ENCODE measurements at regions not wholly inside any gene's neighbourhood (a gene's known extent, or its start where the extent isn't known, plus 50 kb on each side); places are given as distances from the start of the nearest gene placed in this dataset.

DNA sequence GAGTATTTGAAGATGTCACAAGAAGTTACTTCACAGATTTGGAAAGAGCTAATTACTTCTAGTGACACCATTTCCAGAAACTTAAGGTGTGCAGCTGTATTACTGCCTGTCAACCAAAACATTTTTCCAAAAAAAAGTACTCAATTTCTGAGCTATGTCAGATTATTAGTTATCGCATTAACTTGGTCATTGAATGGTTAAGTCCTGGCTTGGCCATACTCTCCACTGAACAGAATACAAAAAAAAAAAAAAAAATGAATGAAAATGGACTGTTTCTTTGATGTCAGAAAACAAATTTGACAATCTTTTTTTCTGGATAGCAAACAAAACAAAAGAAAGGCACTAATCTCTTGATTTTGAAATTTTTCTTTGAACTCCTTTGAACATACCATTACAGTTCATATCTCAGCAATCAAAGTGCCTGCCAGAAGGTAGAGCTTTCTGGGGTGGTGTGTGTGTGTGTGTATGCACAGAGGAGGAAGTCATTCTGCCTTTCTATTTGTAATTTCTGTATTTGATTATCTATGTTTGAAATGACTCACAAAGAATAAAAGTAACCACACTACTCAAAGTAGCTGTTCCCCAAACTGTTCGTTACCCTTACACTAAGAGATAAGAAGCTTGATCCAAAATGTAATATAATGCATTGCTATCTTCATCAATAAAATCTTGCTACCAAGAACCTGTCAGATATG is 210.8 kb upstream of the FUT9 start (continued):
- TF ChIP-seq, protein P1, sequence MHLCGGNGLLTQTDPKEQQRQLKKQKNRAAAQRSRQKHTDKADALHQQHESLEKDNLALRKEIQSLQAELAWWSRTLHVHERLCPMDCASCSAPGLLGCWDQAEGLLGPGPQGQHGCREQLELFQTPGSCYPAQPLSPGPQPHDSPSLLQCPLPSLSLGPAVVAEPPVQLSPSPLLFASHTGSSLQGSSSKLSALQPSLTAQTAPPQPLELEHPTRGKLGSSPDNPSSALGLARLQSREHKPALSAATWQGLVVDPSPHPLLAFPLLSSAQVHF (CRISPR knock-in tag; IDR thresholded peaks at IDR 0.05): no peak
- TF ChIP-seq EP300 (IDR thresholded peaks at IDR 0.05; ENCODE audit: low read depth in 2 of 2, low read length in 2 of 2) (peak; percentile 94 to 99; a peak in 3 of 4 replicates), EP300 (CRISPR knock-in tag; IDR thresholded peaks at IDR 0.05; ENCODE audit: borderline replicate concordance) (peak; percentile 94), BCL6 (CRISPR knock-in tag; IDR thresholded peaks at IDR 0.05) (peak; percentile 74), ZNF720 (CRISPR knock-in tag; IDR thresholded peaks at IDR 0.05) (no peak), TARDBP (CRISPR knock-in tag; IDR thresholded peaks at IDR 0.05) (peak; percentile 75), ZNF136 (CRISPR knock-in tag; IDR thresholded peaks at IDR 0.05; ENCODE audit: low read depth) (no peak), ZNF180 (CRISPR knock-in tag; IDR thresholded peaks at IDR 0.05; ENCODE audit: borderline replicate concordance, low read depth) (no peak), SOX6 (IDR thresholded peaks at IDR 0.05) (no peak), SOX6 (CRISPR knock-in tag; IDR thresholded peaks at IDR 0.05) (peak; percentile 98), ZZZ3 (CRISPR knock-in tag; IDR thresholded peaks at IDR 0.05; ENCODE audit: borderline replicate concordance) (no peak), ELF3 (CRISPR knock-in tag; IDR thresholded peaks at IDR 0.05) (peak; percentile 89), ZFP62 (CRISPR knock-in tag; IDR thresholded peaks at IDR 0.05) (no peak), TEAD2 (CRISPR knock-in tag; IDR thresholded peaks at IDR 0.05) (no peak), NR2F6 (IDR thresholded peaks at IDR 0.05) (peak; percentile 77), NR2F6 (CRISPR knock-in tag; IDR thresholded peaks at IDR 0.05) (peak; percentile 68), GABPA (IDR thresholded peaks at IDR 0.05; ENCODE audit: low read depth, low read length) (no peak), GABPA (CRISPR knock-in tag; IDR thresholded peaks at IDR 0.05; ENCODE audit: low read depth) (0 out of 2 replicates have a peak, but pooled peaks have one; percentile 24), NCOR1 (IDR thresholded peaks at IDR 0.05; ENCODE audit: borderline replicate concordance, low read length) (peak; percentile 93), PHB2 (IDR thresholded peaks at IDR 0.05; ENCODE audit: partially characterized antibody) (no peak), ESRRA (CRISPR knock-in tag; IDR thresholded peaks at IDR 0.05; ENCODE audit: low read depth) (no peak), POLR2A (IDR thresholded peaks at IDR 0.05; ENCODE audit: insufficient read depth in 1 of 2, low read depth in 2 of 2, low read length in 2 of 2) (no peak), ZNF747 (CRISPR knock-in tag; IDR thresholded peaks at IDR 0.05; ENCODE audit: borderline replicate concordance) (no peak), KDM4B (CRISPR knock-in tag; IDR thresholded peaks at IDR 0.05) (no peak), HES4 (CRISPR knock-in tag; IDR thresholded peaks at IDR 0.05; ENCODE audit: borderline replicate concordance) (no peak), TBL1XR1 (IDR thresholded peaks at IDR 0.05; ENCODE audit: borderline replicate concordance, low read length, partially characterized antibody) (peak; percentile 73), ZNF484 (CRISPR knock-in tag; IDR thresholded peaks at IDR 0.05; ENCODE audit: borderline replicate concordance, low read depth) (no peak)
- TF ChIP-seq, protein P2, sequence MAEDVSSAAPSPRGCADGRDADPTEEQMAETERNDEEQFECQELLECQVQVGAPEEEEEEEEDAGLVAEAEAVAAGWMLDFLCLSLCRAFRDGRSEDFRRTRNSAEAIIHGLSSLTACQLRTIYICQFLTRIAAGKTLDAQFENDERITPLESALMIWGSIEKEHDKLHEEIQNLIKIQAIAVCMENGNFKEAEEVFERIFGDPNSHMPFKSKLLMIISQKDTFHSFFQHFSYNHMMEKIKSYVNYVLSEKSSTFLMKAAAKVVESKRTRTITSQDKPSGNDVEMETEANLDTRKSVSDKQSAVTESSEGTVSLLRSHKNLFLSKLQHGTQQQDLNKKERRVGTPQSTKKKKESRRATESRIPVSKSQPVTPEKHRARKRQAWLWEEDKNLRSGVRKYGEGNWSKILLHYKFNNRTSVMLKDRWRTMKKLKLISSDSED (CRISPR knock-in tag; IDR thresholded peaks at IDR 0.05): no peak
- TF ChIP-seq, protein P3, sequence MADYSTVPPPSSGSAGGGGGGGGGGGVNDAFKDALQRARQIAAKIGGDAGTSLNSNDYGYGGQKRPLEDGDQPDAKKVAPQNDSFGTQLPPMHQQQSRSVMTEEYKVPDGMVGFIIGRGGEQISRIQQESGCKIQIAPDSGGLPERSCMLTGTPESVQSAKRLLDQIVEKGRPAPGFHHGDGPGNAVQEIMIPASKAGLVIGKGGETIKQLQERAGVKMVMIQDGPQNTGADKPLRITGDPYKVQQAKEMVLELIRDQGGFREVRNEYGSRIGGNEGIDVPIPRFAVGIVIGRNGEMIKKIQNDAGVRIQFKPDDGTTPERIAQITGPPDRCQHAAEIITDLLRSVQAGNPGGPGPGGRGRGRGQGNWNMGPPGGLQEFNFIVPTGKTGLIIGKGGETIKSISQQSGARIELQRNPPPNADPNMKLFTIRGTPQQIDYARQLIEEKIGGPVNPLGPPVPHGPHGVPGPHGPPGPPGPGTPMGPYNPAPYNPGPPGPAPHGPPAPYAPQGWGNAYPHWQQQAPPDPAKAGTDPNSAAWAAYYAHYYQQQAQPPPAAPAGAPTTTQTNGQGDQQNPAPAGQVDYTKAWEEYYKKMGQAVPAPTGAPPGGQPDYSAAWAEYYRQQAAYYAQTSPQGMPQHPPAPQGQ (CRISPR knock-in tag; IDR thresholded peaks at IDR 0.05; ENCODE audit: borderline replicate concordance): no peak
- TF ChIP-seq, protein P4, sequence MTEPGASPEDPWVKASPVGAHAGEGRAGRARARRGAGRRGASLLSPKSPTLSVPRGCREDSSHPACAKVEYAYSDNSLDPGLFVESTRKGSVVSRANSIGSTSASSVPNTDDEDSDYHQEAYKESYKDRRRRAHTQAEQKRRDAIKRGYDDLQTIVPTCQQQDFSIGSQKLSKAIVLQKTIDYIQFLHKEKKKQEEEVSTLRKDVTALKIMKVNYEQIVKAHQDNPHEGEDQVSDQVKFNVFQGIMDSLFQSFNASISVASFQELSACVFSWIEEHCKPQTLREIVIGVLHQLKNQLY (CRISPR knock-in tag; IDR thresholded peaks at IDR 0.05): 0 out of 2 replicates have a peak, but pooled peaks have one; percentile 39

Data from HepG2 (cell line).